ENCODE measurements at regions not wholly inside any gene's neighbourhood (a gene's known extent, or its start where the extent isn't known, plus 50 kb on each side); places are given as distances from the start of the nearest gene placed in this dataset.
"Not testable (repeated sequence)": the region's sequence is repeated elsewhere in the genome, so short reads cannot be mapped to it uniquely, and the experiment has no call there.

GRCh38 chr14:21791749-21792148, 118.1 kb upstream of the OR4E1 start:
- no peak for DNase-seq

- DNase-seq, result not testable (repeated sequence)
Measured at GRCh38 chr14:21788687-21789086, 115.1 kb upstream of the OR4E1 start.

GRCh38 chr14:21787242-21787641, 113.6 kb upstream of the OR4E1 start:
- DNase-seq, result not testable (repeated sequence)

GRCh38 chr14:21781543-21781942, 107.9 kb upstream of the OR4E1 start:
- DNase-seq, result no peak

- DNase-seq, result no peak
Measured at GRCh38 chr14:21780429-21781084, 106.9 kb upstream of the OR4E1 start.

GRCh38 chr14:21771671-21772070, 98.1 kb upstream of the OR4E1 start:
- no peak for DNase-seq

- DNase-seq, result no peak
Measured at GRCh38 chr14:21768875-21769257, 95.2 kb upstream of the OR4E1 start.

- peak; percentile 1 to 20 for DNase-seq
Measured at GRCh38 chr14:21768116-21768874, 94.7 kb upstream of the OR4E1 start.

GRCh38 chr14:21760360-21760759, 86.7 kb upstream of the OR4E1 start:
- DNase-seq, result not testable (repeated sequence)

- no peak for DNase-seq
Measured at GRCh38 chr14:21749306-21749868, 75.8 kb upstream of the OR4E1 start.

GRCh38 chr14:21748869-21749303, 75.3 kb upstream of the OR4E1 start:
- peak; percentile 16 to 45 for DNase-seq

GRCh38 chr14:21735639-21736307, 62.2 kb upstream of the OR4E1 start:
- no peak for DNase-seq

GRCh38 chr14:21735200-21735599, 61.6 kb upstream of the OR4E1 start:
- DNase-seq, result no peak

GRCh38 chr14:21734457-21735074, 60.9 kb upstream of the OR4E1 start:
- peak; percentile 30 to 78 for DNase-seq

- DNase-seq, result no peak
Measured at GRCh38 chr14:21729703-21730233, 56.1 kb upstream of the OR4E1 start.

- peak in 1 of 2 donors; percentile 13 for DNase-seq
Measured at GRCh38 chr14:21725250-21725649, 51.6 kb upstream of the OR4E1 start.

- no peak for DNase-seq
Measured at GRCh38 chr14:21724090-21724973, 50.7 kb upstream of the OR4E1 start.

GRCh38 chr14:21723431-21724045, 49.9 kb upstream of the OR4E1 start:
- no peak for DNase-seq

Measured in inflammatory macrophage treated with lipopolysaccharide for 1 hour (primary cell).